CD4-positive, alpha-beta memory T cell (primary cell): ENCODE measurements at regions not wholly inside any gene's neighbourhood (a gene's known extent, or its start where the extent isn't known, plus 50 kb on each side); places are given as distances from the start of the nearest gene placed in this dataset.
"Not testable (repeated sequence)": the region's sequence is repeated elsewhere in the genome, so short reads cannot be mapped to it uniquely, and the experiment has no call there.

ENCODE experiments used
- CTCF ChIA-PET: fragments of 350-600 bp; sonication (Branson Sonifier 250); formaldehyde crosslinking; loops from one replicate; lab custom pipeline; 2021; ENCODE audit warnings: inconsistent platforms; ENCODE audit not compliant: partially characterized antibody; lab: Charles Lee
- POLR2A ChIA-PET: fragments of 350-600 bp; sonication (Branson Sonifier 250); formaldehyde crosslinking; loops from one replicate; lab custom pipeline; 2021; ENCODE audit not compliant: partially characterized antibody; lab: Charles Lee
- DNase-seq, 5 donors: peaks; one replicate each; pipeline versions ENCODE4 v3.0.0 to v3.0.0-alpha.2; 2020 to 2022; ENCODE audit warnings: mixed read lengths in 1 of 5
- H3K27ac ChIP-seq: one replicate; pipeline ENCODE4 v1.7.0; 2013; ENCODE audit warnings: low read depth, low read length
- H3K27me3 ChIP-seq: 2 replicates; pipeline ENCODE4 v1.7.0; 2013; ENCODE audit warnings: mild to moderate bottlenecking, low read length, moderate library complexity; ENCODE audit not compliant: insufficient read depth
- H3K36me3 ChIP-seq: 2 replicates; pipeline ENCODE4 v1.7.0; 2013; ENCODE audit warnings: mild to moderate bottlenecking, low read length, moderate library complexity; ENCODE audit not compliant: insufficient read depth
- H3K4me1 ChIP-seq: 2 replicates; pipeline ENCODE4 v1.7.0; 2013; ENCODE audit warnings: mild to moderate bottlenecking, low read length, moderate library complexity; ENCODE audit not compliant: insufficient read depth
- H3K4me3 ChIP-seq, 2 donors: one replicate each; pipeline ENCODE4 v1.7.0; 2013; ENCODE audit warnings: low read length in 2 of 2, mild to moderate bottlenecking in 1 of 2
- H3K9me3 ChIP-seq, 2 donors: one replicate each; pipeline ENCODE4 v1.7.0; 2013; ENCODE audit warnings: low read length in 2 of 2, control low read depth in 1 of 2; ENCODE audit not compliant: control insufficient read depth in 1 of 2
- H3K27ac Mint-ChIP-seq, 7 donors: one replicate each; pipeline ENCODE4 v1.8.0; 2020 to 2021; ENCODE audit warnings: mixed read lengths in 7 of 7, mild to moderate bottlenecking in 6 of 7, inconsistent platforms in 3 of 7, moderate library complexity in 3 of 7
- H3K27me3 Mint-ChIP-seq, 2 donors: one replicate each; pipeline ENCODE4 v1.8.0; 2020 to 2021; ENCODE audit warnings: mixed read lengths in 2 of 2
- H3K36me3 Mint-ChIP-seq, 2 donors: one replicate each; pipeline ENCODE4 v1.8.0; 2020 to 2021; ENCODE audit warnings: mixed read lengths in 2 of 2, inconsistent platforms in 1 of 2, mild to moderate bottlenecking in 1 of 2
- H3K4me1 Mint-ChIP-seq, 4 donors: one replicate each; pipeline ENCODE4 v1.8.0; 2020 to 2021; ENCODE audit warnings: mixed read lengths in 4 of 4, mild to moderate bottlenecking in 1 of 4
- H3K4me3 Mint-ChIP-seq, 8 donors: one replicate each; pipeline ENCODE4 v1.8.0; 2020 to 2021; ENCODE audit warnings: mixed read lengths in 8 of 8, mild to moderate bottlenecking in 7 of 8, moderate library complexity in 6 of 8, inconsistent platforms in 3 of 8
- H3K9me3 Mint-ChIP-seq, 8 donors: one replicate each; pipeline ENCODE4 v1.8.0; 2020 to 2021; ENCODE audit warnings: mixed read lengths in 8 of 8, mild to moderate bottlenecking in 5 of 8, inconsistent platforms in 3 of 8, moderate library complexity in 1 of 8
- intact Hi-C: fragments of 100-400 bp; cut with micrococcal nuclease; formaldehyde crosslinking; loops from one replicate; pipeline ENCODE4 v1.15.1; 2023

GRCh38 chr6:26720663-26721218, 61.2 kb upstream of the ZNF322 start:
- H3K9me3 Mint-ChIP-seq, H3K27ac ChIP-seq, H3K4me1 Mint-ChIP-seq, H3K4me3 Mint-ChIP-seq, H3K36me3 Mint-ChIP-seq, CTCF ChIA-PET, H3K27me3 Mint-ChIP-seq, H3K27ac Mint-ChIP-seq, H3K36me3 ChIP-seq, DNase-seq, H3K4me1 ChIP-seq, H3K4me3 ChIP-seq, H3K9me3 ChIP-seq, H3K27me3 ChIP-seq, POLR2A ChIA-PET, intact Hi-C loops: not testable (repeated sequence)

- H3K27ac Mint-ChIP-seq, H3K4me1 Mint-ChIP-seq, CTCF ChIA-PET, H3K27me3 Mint-ChIP-seq, H3K9me3 ChIP-seq, H3K4me3 ChIP-seq, H3K4me1 ChIP-seq, intact Hi-C loops, H3K36me3 Mint-ChIP-seq, POLR2A ChIA-PET, H3K27me3 ChIP-seq, H3K9me3 Mint-ChIP-seq, H3K27ac ChIP-seq, DNase-seq, H3K36me3 ChIP-seq, H3K4me3 Mint-ChIP-seq: not testable (repeated sequence)
Measured at GRCh38 chr6:26730019-26730766, 70.6 kb upstream of the ZNF322 start.

GRCh38 chr6:26734776-26735472, 75.4 kb upstream of the ZNF322 start:
- H3K27me3 ChIP-seq, H3K4me3 Mint-ChIP-seq, CTCF ChIA-PET, H3K9me3 Mint-ChIP-seq, intact Hi-C loops, H3K27me3 Mint-ChIP-seq, POLR2A ChIA-PET, H3K4me1 Mint-ChIP-seq, H3K4me1 ChIP-seq, H3K9me3 ChIP-seq, H3K27ac Mint-ChIP-seq, DNase-seq, H3K27ac ChIP-seq, H3K36me3 Mint-ChIP-seq, H3K36me3 ChIP-seq, H3K4me3 ChIP-seq: not testable (repeated sequence)

- no peak overlapping the region for H3K27ac ChIP-seq
- Mint-ChIP-seq H3K27me3 (peaks cover 18 to 22% of the 10 kb centered on the region in 2 donors), H3K36me3 (no peaks in the 10 kb centered on the region), H3K4me1 (no peaks in the 10 kb centered on the region), H3K4me3 (no peak overlapping the region), H3K9me3 (peaks cover 0 to 26% (median 17%) of the 10 kb centered on the region in 8 donors), H3K27ac (no peak overlapping the region)
- ChIA-PET CTCF (no interaction called here), POLR2A (no interaction called here)
- H3K36me3 ChIP-seq, result no peaks in the 10 kb centered on the region
- DNase-seq, result no peak
- intact Hi-C loops, result no loop called here
- H3K4me1 ChIP-seq, result no peaks in the 10 kb centered on the region
- H3K27me3 ChIP-seq, result peaks cover 15% of the 10 kb centered on the region
- H3K9me3 ChIP-seq, result no peaks in the 10 kb centered on the region
- no peak overlapping the region for H3K4me3 ChIP-seq
Measured at GRCh38 chr6:26739811-26740210, 80.3 kb upstream of the ZNF322 start.

GRCh38 chr6:26743157-26743821, 83.7 kb upstream of the ZNF322 start:
- peaks cover 16% of the 10 kb centered on the region for H3K27me3 ChIP-seq
- intact Hi-C loops, result no loop called here
- Mint-ChIP-seq H3K27ac (peak overlapping the region in 3 of 7 donors; percentile 53 to 92 (median 84)), H3K36me3 (peaks cover 0 to 5% of the 10 kb centered on the region in 2 donors), H3K9me3 (peaks cover 0 to 47% (median 32%) of the 10 kb centered on the region in 8 donors), H3K4me3 (peak overlapping the region in 1 of 8 donors; percentile 4), H3K4me1 (no peaks in the 10 kb centered on the region), H3K27me3 (peaks cover 34% of the 10 kb centered on the region in 2 donors)
- no peaks in the 10 kb centered on the region for H3K4me1 ChIP-seq
- no peaks in the 10 kb centered on the region for H3K36me3 ChIP-seq
- DNase-seq, result no peak
- no peak overlapping the region for H3K27ac ChIP-seq
- ChIA-PET CTCF (no interaction called here), POLR2A (no interaction called here)
- H3K4me3 ChIP-seq, result no peak overlapping the region
- no peaks in the 10 kb centered on the region for H3K9me3 ChIP-seq

GRCh38 chr6:26743941-26744699, 84.6 kb upstream of the ZNF322 start:
- H3K9me3 Mint-ChIP-seq, result peaks cover 0 to 56% (median 34%) of the 10 kb centered on the region in 8 donors
- H3K4me1 Mint-ChIP-seq, result no peaks in the 10 kb centered on the region
- intact Hi-C loops, result no loop called here
- Histone ChIP-seq H3K27me3 (peaks cover 16% of the 10 kb centered on the region), H3K27ac (no peak overlapping the region), H3K4me3 (no peak overlapping the region), H3K4me1 (no peaks in the 10 kb centered on the region), H3K9me3 (no peaks in the 10 kb centered on the region), H3K36me3 (no peaks in the 10 kb centered on the region)
- CTCF ChIA-PET, result no interaction called here
- POLR2A ChIA-PET, result no interaction called here
- no peak for DNase-seq
- H3K27me3 Mint-ChIP-seq, result peaks cover 34 to 39% of the 10 kb centered on the region in 2 donors
- peak overlapping the region in 5 of 8 donors; percentile 20 to 65 (median 46) for H3K4me3 Mint-ChIP-seq
- H3K36me3 Mint-ChIP-seq, result peaks cover 0 to 5% of the 10 kb centered on the region in 2 donors
- peak overlapping the region in 5 of 7 donors; percentile 26 to 92 (median 74) for H3K27ac Mint-ChIP-seq
